Mammary epithelial cell (primary cell): ENCODE measurements at regions not wholly inside any gene's neighbourhood (a gene's known extent, or its start where the extent isn't known, plus 50 kb on each side); places are given as distances from the start of the nearest gene placed in this dataset.
"Not testable (repeated sequence)": the region's sequence is repeated elsewhere in the genome, so short reads cannot be mapped to it uniquely, and the experiment has no call there.

ENCODE experiments used
- EZH2 ChIP-seq: IDR thresholded peaks from 2 replicates; pipeline ENCODE4 v1.6.1; 2012; ENCODE audit warnings: low read length, inconsistent platforms, borderline replicate concordance
- TF ChIP-seq, protein P1 (sequence below), 2 donors: IDR thresholded peaks in 1 of 2; conservative IDR thresholded peaks in 1 of 2; 2 replicates each; pipeline ENCODE4 v1.5.1; 2011 to 2012; ENCODE audit warnings: inconsistent platforms in 2 of 2, low read length in 2 of 2, mild to moderate bottlenecking in 2 of 2, control low read depth in 1 of 2, low read depth in 1 of 2; ENCODE audit not compliant: insufficient read depth in 1 of 2; ENCODE audit errors: extremely low read depth in 1 of 2

DNA sequence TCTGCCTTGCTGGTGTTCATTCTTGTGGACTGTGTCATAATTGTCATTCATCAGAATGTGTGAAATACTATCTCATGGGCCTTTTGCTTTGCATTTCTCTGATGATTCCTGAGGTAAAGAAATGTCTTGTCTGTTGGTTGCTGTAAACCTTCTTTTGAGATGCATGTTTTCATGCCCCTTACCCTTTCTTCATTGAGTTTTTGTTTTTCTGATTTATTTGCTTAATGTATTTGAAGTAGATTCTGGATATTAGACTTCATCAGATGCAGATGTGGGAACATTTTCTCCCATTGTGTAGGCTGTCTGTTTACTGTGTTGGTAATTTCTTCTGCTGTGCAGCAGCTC lies 159.2 kb downstream of the CCDC74A start:
- TF ChIP-seq, protein P1, sequence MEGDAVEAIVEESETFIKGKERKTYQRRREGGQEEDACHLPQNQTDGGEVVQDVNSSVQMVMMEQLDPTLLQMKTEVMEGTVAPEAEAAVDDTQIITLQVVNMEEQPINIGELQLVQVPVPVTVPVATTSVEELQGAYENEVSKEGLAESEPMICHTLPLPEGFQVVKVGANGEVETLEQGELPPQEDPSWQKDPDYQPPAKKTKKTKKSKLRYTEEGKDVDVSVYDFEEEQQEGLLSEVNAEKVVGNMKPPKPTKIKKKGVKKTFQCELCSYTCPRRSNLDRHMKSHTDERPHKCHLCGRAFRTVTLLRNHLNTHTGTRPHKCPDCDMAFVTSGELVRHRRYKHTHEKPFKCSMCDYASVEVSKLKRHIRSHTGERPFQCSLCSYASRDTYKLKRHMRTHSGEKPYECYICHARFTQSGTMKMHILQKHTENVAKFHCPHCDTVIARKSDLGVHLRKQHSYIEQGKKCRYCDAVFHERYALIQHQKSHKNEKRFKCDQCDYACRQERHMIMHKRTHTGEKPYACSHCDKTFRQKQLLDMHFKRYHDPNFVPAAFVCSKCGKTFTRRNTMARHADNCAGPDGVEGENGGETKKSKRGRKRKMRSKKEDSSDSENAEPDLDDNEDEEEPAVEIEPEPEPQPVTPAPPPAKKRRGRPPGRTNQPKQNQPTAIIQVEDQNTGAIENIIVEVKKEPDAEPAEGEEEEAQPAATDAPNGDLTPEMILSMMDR (conservative IDR thresholded peaks at IDR 0.05 in 1 of 2, IDR thresholded peaks at IDR 0.05 in 1 of 2; ENCODE audit: extremely low read depth in 1 of 2, insufficient read depth in 1 of 2, low read depth in 1 of 2, low read length in 2 of 2): not testable (repeated sequence)
- not testable (repeated sequence) for TF ChIP-seq EZH2
